Upper lobe of right lung (tissue), 1 donor: ENCODE measurements at regions not wholly inside any gene's neighbourhood (a gene's known extent, or its start where the extent isn't known, plus 50 kb on each side); places are given as distances from the start of the nearest gene placed in this dataset.

ENCODE experiments used
- ATAC-seq: fragments of 200-7000 bp; cut with Tn5 transposase; one replicate; pipeline ENCODE4 v1.9.1; 2020; ENCODE audit warnings: mild to moderate bottlenecking, moderate library complexity
- DNase-seq: peaks from one replicate; pipeline ENCODE4 v3.0.0-alpha.2; 2020
- H3K27ac ChIP-seq: fragments of 200-600 bp; one replicate; pipeline ENCODE4 v1.8.0; 2022
- H3K27me3 ChIP-seq: fragments of 200-600 bp; one replicate; pipeline ENCODE4 v1.8.0; 2022; ENCODE audit warnings: mild to moderate bottlenecking
- H3K36me3 ChIP-seq: fragments of 200-600 bp; one replicate; pipeline ENCODE4 v1.8.0; 2022
- H3K4me1 ChIP-seq: fragments of 200-600 bp; one replicate; pipeline ENCODE4 v1.8.0; 2022
- H3K4me3 ChIP-seq: fragments of 200-600 bp; one replicate; pipeline ENCODE4 v1.8.0; 2022; ENCODE audit warnings: mild to moderate bottlenecking
- H3K9me3 ChIP-seq: fragments of 200-600 bp; one replicate; pipeline ENCODE4 v1.8.0; 2022
- intact Hi-C: fragments of 100-400 bp; cut with DNase I; formaldehyde crosslinking; loops from one replicate; pipeline ENCODE4 v1.11.0; 2022
- TF ChIP-seq, protein P1 (sequence below): fragments of 200-600 bp; IDR thresholded peaks from one replicate; pipeline ENCODE4 v1.8.0; 2022; ENCODE audit warnings: antibody characterized with exemption
- donor health status: DM: no; HTN: yes; CAD: no; lungs with severe emphysema.

DNA sequence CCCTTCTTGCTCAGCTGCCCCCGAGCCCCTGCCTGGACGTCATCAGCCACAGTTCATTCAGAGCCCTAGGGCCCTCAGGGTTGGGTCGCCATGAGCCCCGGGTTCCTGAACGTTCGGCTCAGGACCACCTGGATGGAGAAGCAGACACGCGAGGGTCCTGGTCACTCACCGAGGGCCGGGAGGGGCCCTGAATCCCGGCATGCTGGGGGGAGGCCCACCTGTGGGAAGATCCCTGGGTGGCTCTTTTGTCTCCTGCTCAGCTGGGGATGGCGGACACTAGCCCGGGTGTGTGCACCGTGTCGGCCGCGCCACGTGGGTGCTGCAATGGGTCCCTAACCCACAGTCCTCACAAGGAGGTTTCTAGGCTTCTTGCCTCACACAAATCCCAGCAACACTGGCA, 78.1 kb upstream of the TTC34 start:
- Histone ChIP-seq H3K27ac (no peak overlapping the region), H3K4me1 (no peaks in the 10 kb centered on the region), H3K36me3 (no peaks in the 10 kb centered on the region), H3K9me3 (no peaks in the 10 kb centered on the region), H3K4me3 (no peak overlapping the region), H3K27me3 (no peaks in the 10 kb centered on the region)
- DNase-seq (no peak), ATAC-seq (no peak)
- intact Hi-C loops = no loop called here
- TF ChIP-seq, protein P1, sequence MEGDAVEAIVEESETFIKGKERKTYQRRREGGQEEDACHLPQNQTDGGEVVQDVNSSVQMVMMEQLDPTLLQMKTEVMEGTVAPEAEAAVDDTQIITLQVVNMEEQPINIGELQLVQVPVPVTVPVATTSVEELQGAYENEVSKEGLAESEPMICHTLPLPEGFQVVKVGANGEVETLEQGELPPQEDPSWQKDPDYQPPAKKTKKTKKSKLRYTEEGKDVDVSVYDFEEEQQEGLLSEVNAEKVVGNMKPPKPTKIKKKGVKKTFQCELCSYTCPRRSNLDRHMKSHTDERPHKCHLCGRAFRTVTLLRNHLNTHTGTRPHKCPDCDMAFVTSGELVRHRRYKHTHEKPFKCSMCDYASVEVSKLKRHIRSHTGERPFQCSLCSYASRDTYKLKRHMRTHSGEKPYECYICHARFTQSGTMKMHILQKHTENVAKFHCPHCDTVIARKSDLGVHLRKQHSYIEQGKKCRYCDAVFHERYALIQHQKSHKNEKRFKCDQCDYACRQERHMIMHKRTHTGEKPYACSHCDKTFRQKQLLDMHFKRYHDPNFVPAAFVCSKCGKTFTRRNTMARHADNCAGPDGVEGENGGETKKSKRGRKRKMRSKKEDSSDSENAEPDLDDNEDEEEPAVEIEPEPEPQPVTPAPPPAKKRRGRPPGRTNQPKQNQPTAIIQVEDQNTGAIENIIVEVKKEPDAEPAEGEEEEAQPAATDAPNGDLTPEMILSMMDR = no peak

DNA sequence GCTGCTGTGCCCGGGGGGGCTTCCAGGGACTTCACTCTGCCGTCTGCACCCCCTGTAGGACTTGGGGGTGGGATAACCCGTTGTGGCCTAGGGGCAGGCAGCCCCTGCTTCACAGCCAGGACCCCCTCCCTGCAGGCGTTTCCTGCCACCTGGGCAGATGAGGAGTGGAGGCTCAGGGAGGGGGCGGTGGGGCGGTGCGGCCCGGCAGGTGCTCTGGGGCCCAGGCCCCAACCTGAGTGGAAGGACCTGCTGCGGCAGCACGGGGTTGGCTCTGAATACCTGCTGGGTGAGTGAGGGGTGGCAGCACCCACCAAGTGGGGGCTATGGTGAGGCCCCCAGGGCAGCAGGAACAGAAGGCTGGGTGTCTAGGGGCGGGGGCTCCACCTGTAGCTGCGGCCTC, 78.6 kb upstream of the TTC34 start:
- Histone ChIP-seq H3K4me1 (no peaks in the 10 kb centered on the region), H3K27ac (no peak overlapping the region), H3K9me3 (no peaks in the 10 kb centered on the region), H3K27me3 (no peaks in the 10 kb centered on the region), H3K4me3 (no peak overlapping the region), H3K36me3 (no peaks in the 10 kb centered on the region)
- DNase-seq (no peak), ATAC-seq (no peak)
- TF ChIP-seq, protein P1 = no peak
- intact Hi-C loops = no loop called here

DNA sequence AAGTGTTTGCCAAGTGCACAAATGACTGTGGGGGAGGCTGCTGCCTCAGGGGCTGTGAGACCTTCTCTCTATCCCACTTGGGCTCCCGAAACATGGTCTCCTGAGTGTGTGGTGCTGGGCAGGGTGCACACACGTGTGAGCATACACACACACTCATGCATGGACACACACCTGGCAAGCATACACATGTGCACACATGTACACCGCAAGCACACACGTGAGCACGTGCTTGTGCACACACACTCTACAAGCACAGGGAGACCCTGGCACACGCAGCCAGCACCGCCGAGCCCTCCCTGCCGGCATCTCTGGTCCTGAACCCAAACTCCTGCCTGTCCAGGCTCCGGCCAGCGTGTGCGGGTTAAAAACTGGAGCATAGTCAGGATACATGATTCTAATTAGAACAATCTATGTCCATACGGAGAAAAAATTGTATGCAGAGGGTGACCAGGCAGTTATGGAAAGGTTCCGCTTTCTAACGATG, 79.4 kb upstream of the TTC34 start:
- TF ChIP-seq, protein P1 = no peak
- H3K36me3 ChIP-seq = no peaks in the 10 kb centered on the region
- ATAC-seq = no peak
- H3K27me3 ChIP-seq = no peaks in the 10 kb centered on the region
- intact Hi-C loops = no loop called here
- no peaks in the 10 kb centered on the region for H3K9me3 ChIP-seq
- no peak for DNase-seq
- no peak overlapping the region for H3K27ac ChIP-seq
- no peak overlapping the region for H3K4me3 ChIP-seq
- H3K4me1 ChIP-seq = no peaks in the 10 kb centered on the region

DNA sequence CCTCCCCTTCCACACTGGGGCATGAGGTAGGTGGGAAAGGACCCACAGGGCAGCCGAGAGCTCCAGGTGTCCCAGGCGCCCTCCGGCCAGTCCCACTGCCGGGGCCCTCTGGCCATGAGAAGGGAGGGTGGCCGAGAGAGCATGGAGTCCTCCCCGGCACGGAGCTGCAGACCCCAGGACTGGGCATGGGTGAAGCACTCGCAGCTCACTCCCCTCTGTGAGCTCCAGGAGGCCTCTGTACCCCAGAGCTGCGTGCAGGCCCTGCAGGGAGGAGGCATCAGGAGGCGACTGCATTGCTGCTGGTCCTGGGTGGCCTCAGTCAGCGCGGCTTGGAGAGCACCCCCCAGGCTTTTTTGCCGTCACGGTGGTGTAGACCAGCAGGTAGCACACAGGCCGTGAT, 80.1 kb upstream of the TTC34 start:
- Histone ChIP-seq H3K27me3 (no peaks in the 10 kb centered on the region), H3K9me3 (no peaks in the 10 kb centered on the region), H3K36me3 (no peaks in the 10 kb centered on the region), H3K4me1 (no peaks in the 10 kb centered on the region), H3K27ac (no peak overlapping the region), H3K4me3 (no peak overlapping the region)
- intact Hi-C loops = no loop called here
- ATAC-seq (no peak), DNase-seq (no peak)
- TF ChIP-seq, protein P1 = no peak

DNA sequence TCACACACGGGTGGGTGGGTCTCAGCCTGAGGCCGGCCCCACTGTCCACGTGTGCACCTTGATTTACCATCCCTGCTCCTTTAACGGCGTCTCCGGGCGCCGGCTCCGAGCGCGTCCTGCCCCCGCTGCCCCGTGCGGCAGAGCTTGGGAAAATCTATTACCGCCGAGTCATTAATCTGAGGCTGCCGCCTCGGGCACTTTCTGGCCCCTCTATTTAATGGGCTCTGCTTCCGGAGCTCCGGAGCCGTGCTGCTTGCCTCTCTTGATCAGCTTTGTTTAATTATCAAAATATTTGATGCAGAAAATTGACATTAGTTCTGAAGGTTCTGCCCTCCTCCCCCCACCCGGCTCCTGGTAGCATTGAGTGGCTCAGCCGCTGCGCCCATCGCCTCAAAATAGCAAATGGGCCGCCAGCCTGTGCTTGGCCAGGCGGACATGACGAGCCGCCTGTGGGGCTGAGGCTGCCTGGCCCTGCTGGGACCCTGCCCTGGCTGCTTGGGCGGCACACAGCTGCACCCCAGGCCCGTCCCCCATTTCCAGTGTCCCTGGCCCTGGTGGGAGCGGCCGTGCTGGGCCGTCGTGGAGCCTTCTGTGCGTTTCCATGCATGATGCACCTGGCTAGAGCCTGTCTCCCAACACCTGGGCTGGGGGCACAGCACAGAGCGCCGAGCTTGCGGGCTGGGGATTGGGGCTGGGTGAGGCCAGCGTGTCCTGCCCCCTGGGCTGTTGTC, 81.6 kb upstream of the TTC34 start:
- Histone ChIP-seq H3K36me3 (no peaks in the 10 kb centered on the region), H3K4me1 (no peaks in the 10 kb centered on the region), H3K27me3 (peaks cover 6% of the 10 kb centered on the region), H3K4me3 (no peak overlapping the region), H3K27ac (no peak overlapping the region), H3K9me3 (no peaks in the 10 kb centered on the region)
- no peak for ATAC-seq
- TF ChIP-seq, protein P1 = no peak
- intact Hi-C loops = no loop called here
- DNase-seq = no peak

DNA sequence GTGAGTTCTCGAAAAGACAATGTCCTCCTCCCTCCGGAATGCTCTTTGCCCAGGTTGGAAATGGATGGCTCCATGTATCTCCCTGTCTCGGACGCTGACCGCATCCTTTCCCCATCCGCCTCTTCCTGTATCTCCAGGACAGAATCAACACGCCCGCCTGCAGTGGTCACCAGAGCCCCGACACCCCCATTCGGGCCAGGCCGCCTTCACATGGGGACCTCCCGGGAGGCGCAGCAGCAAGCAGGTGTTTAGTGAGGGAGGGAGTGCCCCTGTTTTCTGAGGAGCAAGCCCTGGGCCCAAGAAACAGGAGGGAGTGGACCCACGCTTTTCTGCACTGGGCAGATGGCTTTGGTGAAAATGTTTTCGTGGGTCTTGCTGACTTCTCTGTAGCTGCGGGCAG, 83.5 kb upstream of the TTC34 start:
- Histone ChIP-seq H3K27me3 (peaks cover 16% of the 10 kb centered on the region), H3K27ac (no peak overlapping the region), H3K4me1 (no peaks in the 10 kb centered on the region), H3K36me3 (no peaks in the 10 kb centered on the region), H3K4me3 (no peak overlapping the region), H3K9me3 (no peaks in the 10 kb centered on the region)
- intact Hi-C loops = no loop called here
- TF ChIP-seq, protein P1 = no peak
- no peak for ATAC-seq
- no peak for DNase-seq
